Mucosa of stomach (tissue), 1 donor: ENCODE measurements at regions not wholly inside any gene's neighbourhood (a gene's known extent, or its start where the extent isn't known, plus 50 kb on each side); places are given as distances from the start of the nearest gene placed in this dataset.

Source experiments
- H3K27me3 ChIP-seq: one replicate; pipeline ENCODE4 v1.7.0; 2013; ENCODE audit warnings: mild to moderate bottlenecking, low read length; ENCODE audit not compliant: control insufficient read depth, insufficient read depth
- H3K36me3 ChIP-seq: one replicate; pipeline ENCODE4 v1.7.0; 2013; ENCODE audit warnings: low read length; ENCODE audit not compliant: control insufficient read depth, insufficient read depth
- H3K4me1 ChIP-seq: one replicate; pipeline ENCODE4 v1.7.0; 2013; ENCODE audit warnings: mild to moderate bottlenecking, low read length; ENCODE audit not compliant: control insufficient read depth, insufficient read depth
- H3K4me3 ChIP-seq: one replicate; pipeline ENCODE4 v1.7.0; 2013; ENCODE audit warnings: low read length
- H3K9ac ChIP-seq: one replicate; pipeline ENCODE4 v1.7.0; 2013; ENCODE audit warnings: mild to moderate bottlenecking, low read length, moderate library complexity
- H3K9me3 ChIP-seq: one replicate; pipeline ENCODE4 v1.7.0; 2013; ENCODE audit warnings: mild to moderate bottlenecking, low read length, moderate library complexity; ENCODE audit not compliant: control insufficient read depth
- donor health status: Pancreatic carcinoma.

DNA sequence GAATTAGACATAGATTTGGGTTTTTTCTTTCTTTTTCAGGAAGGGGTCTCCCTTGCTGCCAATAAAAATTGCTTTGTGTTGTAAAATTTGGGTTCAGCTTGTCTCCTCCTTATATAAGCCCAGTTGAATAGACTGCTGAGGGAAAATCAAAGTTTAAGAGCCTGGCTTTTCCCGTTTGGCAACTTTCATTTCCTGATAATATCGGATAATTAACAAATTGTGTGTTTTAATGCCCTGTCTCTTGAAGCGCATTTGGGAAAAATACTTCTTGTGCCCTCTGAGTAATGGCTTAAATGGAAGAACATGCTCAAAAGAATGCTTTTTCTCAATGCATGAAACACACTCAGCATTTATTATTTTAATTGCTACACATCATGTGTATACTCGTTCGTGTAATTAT is 198.0 kb upstream of the DCN start:
- no peaks in the 10 kb centered on the region for H3K27me3 ChIP-seq
- no peaks in the 10 kb centered on the region for H3K36me3 ChIP-seq
- no peaks in the 10 kb centered on the region for H3K9me3 ChIP-seq
- H3K4me3 ChIP-seq: no peak overlapping the region
- H3K4me1 ChIP-seq: no peaks in the 10 kb centered on the region
- no peak overlapping the region for H3K9ac ChIP-seq

DNA sequence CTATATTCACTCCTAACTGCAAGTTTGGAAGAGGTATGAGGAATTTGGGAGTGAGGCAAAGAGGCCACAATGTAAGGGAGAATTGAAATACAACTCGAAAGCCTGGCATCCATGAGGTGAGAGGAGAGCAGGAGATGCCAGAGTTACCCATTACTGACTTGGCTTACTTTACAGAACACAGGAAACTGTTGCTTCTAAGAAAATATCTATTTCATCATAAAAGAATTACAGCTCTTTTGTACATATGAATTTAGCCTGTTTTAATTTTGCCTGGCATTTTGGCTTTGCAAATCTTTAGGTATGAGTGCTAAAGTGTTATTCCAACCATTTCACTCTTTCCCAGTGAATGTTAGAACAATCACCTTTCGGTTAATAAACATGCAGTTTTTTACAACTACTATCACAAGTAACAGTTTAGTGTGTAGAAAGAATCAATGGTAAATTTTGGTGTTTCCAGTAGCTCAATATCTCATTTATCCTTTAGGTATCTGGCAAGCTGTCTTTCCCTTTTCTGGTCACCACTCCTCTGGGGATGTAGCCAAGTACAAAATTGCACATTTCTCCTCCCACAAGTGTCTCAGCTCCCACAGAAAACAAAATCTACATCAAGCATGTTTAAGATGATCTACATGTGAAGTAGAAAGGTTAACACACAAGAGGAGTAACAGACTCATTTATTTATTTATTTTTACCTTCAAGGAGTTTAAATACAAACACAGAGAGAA is 196.6 kb upstream of the DCN start:
- Histone ChIP-seq H3K4me1 (no peaks in the 10 kb centered on the region), H3K9me3 (no peaks in the 10 kb centered on the region), H3K4me3 (no peak overlapping the region)

DNA sequence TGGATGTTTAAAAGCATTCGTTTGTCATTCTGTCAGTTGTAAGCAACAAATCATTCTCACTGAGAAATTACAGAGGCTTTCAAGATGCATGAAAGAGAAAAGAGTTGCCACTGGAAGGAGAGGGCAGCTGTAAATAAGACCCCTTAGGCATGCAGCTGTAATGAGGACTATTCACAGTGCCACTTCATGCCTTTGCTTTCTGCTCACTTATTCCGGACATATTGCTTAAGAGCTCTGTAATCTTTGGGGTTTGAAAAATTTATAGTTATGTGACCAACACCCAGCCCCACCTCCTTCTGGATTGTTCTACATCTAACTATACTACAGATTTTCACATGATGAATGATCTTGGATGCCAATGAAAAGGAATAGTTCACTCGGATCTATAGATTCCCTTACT is 194.8 kb upstream of the DCN start:
- Histone ChIP-seq H3K36me3 (no peaks in the 10 kb centered on the region), H3K9me3 (no peaks in the 10 kb centered on the region), H3K9ac (no peak overlapping the region), H3K27me3 (no peaks in the 10 kb centered on the region), H3K4me1 (no peaks in the 10 kb centered on the region), H3K4me3 (no peak overlapping the region)

More for the DNA sequence above, 196.6 kb upstream of the DCN start:
- Histone ChIP-seq H3K9ac (no peak overlapping the region), H3K27me3 (no peaks in the 10 kb centered on the region), H3K36me3 (no peaks in the 10 kb centered on the region)

DNA sequence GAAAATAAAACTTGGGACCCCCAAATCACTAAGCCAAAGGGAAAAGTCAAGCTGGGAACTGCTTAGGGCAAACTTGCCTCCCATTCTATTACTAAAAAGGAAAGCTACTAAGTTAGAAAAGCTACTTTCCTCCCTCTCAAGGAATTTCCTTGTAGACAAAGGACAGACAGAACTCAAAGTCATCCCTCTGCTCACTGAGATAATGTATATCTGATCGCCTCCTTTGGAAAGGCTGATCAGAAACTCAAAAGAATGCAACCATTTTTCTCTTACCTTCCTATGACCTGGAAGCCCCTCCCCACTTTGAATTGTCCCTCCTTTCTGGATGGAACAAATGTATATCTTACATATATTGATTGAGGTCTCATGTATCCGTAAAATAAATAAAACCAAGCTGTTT is 190.5 kb upstream of the DCN start:
- Histone ChIP-seq H3K36me3 (no peaks in the 10 kb centered on the region), H3K4me3 (no peak overlapping the region), H3K9me3 (no peaks in the 10 kb centered on the region)

DNA sequence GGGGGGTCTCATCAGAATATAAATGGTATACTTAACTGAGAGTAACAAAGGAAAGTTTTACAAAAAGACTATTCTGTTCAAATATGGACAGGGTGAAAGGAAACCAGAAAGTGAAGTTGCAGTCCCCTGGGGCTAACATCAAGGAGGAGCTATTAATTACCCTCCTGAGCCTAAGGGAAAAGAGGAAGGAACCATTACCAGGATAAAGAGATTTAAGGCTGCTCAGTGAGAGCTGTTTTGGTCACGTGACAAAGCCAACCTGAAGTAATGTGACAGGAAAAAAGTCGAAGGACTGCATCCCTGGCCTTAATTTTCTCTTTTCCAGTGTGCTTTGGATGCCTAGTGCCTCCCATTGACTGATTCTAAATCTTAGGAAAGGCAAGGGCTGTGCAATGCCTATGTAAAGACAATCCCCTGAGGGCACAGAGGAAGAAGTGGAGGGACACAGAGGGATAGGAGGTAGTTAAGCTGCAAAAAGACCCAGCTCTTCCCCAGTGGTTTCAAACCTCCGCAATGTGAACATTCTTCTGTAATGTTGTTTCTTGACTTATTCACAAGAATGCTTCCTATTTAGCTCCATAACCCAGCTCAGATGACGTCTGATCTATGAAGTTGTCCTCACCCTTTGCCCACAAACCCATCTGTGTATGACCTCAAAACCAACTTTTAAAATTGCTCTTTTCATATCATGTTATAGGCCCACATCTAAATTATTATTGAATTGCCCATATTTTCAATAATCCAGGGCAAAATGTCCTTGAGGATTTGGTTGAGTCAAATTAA is 187.7 kb upstream of the DCN start:
- Histone ChIP-seq H3K4me3 (no peak overlapping the region), H3K9ac (no peak overlapping the region), H3K27me3 (no peaks in the 10 kb centered on the region), H3K9me3 (no peaks in the 10 kb centered on the region), H3K4me1 (no peaks in the 10 kb centered on the region), H3K36me3 (no peaks in the 10 kb centered on the region)

More for the DNA sequence above, 190.5 kb upstream of the DCN start:
- no peak overlapping the region for H3K9ac ChIP-seq
- no peaks in the 10 kb centered on the region for H3K27me3 ChIP-seq
- no peaks in the 10 kb centered on the region for H3K4me1 ChIP-seq

DNA sequence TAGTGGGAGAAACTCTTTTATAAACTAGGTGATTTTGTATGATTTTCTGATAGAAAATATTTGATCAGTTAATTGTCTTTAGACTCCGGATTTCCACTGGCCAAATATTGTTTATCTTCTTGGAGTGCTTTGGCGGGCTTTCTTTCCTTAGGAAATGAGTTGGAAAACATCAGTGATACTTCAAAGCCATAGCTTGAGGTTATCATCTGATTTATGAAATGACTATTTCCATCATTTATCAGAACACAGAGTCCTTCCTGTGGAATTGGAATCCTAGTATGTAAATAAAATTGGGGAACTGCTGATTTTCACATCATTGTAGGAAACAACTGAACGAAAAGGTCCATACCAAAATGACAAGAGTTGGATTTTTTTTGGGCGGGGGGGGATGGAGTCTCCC is 186.0 kb upstream of the DCN start:
- Histone ChIP-seq H3K36me3 (no peaks in the 10 kb centered on the region), H3K27me3 (no peaks in the 10 kb centered on the region), H3K9me3 (no peaks in the 10 kb centered on the region), H3K9ac (no peak overlapping the region), H3K4me1 (no peaks in the 10 kb centered on the region), H3K4me3 (no peak overlapping the region)

DNA sequence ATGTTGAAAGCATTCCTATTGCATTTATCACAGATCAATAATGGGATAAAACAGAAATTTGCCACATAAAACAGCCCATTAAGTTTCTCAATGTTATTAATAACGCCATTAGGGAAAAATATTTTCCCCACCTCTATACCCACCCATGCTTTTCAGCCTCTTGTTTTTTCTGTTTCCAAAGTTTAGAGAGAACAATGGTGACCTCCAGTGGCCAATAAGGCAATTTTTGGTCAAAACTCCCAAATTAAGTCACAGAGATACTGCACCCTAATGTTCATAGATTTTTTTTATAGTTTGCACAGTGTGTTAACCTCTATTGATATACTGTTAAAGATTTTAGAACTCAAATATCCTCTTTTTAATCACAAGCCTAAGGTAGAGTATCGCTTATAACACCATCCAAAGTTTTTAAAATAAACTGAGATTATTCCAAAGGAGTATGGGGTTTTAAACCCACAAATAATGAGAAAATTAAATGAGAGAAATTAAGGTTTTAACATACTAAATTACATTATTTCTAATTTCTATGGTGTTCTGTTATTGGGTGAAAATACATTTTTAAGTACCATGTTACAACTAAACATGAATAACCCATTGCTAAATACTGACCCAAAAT is 184.7 kb upstream of the DCN start:
- H3K9me3 ChIP-seq: no peaks in the 10 kb centered on the region
- no peaks in the 10 kb centered on the region for H3K36me3 ChIP-seq
- H3K4me1 ChIP-seq: no peaks in the 10 kb centered on the region
- H3K9ac ChIP-seq: no peak overlapping the region
- no peaks in the 10 kb centered on the region for H3K27me3 ChIP-seq
- no peak overlapping the region for H3K4me3 ChIP-seq

DNA sequence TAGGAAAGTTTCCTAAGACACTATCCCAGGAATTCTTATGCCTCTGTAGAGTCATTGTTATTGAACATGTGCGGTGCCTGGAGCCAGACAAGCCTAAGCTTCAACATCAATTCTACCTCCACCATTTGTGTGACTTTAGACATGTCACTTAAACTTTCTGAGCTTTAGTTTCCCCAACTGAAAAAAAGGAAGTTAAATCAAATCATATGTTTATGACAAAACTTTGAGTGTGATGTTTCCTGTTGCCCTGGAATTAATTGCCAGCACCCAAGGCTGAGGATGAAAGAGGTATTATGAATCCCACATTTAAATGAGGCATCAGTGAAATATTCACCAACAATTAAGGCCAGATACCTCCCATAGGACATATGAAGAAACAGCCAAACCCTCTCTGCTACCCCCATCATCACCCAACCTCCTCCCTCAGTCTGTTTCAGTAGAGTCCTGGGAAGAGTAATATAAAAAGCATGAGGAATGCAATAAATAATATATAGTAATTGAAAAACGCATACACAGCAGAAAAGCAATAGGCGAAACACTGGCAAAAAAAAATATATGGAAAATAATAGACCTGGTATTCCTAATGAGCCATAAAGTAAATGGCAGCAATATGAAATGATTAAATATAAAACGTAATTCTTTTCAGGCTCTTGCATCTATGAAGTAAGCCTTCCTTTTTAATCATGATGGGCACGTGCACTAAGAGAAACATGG is 182.0 kb upstream of the DCN start:
- no peaks in the 10 kb centered on the region for H3K4me1 ChIP-seq
- H3K27me3 ChIP-seq: no peaks in the 10 kb centered on the region
- H3K36me3 ChIP-seq: no peaks in the 10 kb centered on the region
- no peaks in the 10 kb centered on the region for H3K9me3 ChIP-seq
- H3K9ac ChIP-seq: no peak overlapping the region
- no peak overlapping the region for H3K4me3 ChIP-seq

DNA sequence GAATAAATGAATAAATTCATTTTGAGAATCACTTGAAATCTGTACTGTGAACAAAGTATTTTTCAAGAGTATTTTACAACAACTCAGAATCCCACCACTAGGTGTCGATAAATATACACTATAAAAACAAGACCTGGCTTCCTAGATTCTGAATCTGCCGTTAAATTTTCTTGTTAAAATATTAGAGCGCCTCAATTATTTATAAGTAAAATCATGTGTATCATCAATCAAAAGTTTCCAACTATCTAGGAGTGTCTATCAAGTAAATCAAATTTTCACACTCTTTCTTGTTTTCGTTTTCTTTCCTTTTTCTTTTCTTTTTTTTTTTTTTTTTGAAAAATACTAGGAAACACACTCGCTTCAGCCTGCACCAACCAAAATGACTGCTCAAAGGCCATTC is 179.2 kb upstream of the DCN start:
- Histone ChIP-seq H3K4me1 (peaks cover 11% of the 10 kb centered on the region), H3K27me3 (no peaks in the 10 kb centered on the region), H3K4me3 (no peak overlapping the region), H3K9me3 (no peaks in the 10 kb centered on the region), H3K9ac (no peak overlapping the region), H3K36me3 (no peaks in the 10 kb centered on the region)

DNA sequence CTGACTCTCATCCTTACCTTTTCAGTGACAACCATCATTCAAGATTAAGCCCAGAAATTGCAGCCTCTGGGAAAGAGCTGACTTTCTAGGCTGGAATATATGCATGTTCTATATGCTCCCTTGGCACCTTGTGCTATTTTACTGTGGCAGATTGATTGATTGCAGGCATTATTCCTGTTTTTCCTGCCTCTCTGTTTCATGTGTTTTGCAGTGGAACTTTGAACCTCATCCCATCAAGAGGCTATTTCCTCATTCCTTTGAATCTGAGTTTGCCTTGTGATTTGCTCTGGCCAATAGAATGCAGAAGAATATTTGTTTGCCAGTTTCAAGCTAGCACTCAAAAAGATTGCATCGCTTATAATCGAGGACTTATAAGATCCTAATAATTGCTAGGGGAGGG is 174.8 kb upstream of the DCN start:
- Histone ChIP-seq H3K9ac (no peak overlapping the region), H3K9me3 (no peaks in the 10 kb centered on the region), H3K4me1 (peaks cover 13% of the 10 kb centered on the region), H3K36me3 (no peaks in the 10 kb centered on the region), H3K4me3 (no peak overlapping the region), H3K27me3 (no peaks in the 10 kb centered on the region)

DNA sequence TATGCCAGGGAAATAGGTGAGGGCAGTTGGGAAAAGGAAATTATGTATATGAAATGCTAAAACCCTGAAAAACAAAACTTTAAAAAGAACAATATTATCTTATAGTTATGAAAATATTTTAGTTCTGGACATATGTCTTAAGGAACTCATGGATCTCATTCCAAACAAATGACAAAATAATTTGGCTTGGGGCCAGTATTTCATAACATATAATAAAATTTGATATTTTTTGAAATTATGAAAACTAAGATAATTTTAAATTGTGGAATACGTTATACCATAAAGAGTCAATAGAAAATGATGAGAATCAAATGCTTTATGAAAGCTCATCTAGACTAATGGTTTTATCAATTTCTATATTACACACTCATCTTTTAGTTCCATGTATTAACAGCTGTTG is 173.8 kb upstream of the DCN start:
- Histone ChIP-seq H3K4me1 (peaks cover 13% of the 10 kb centered on the region), H3K9me3 (no peaks in the 10 kb centered on the region), H3K27me3 (no peaks in the 10 kb centered on the region), H3K4me3 (no peak overlapping the region), H3K9ac (no peak overlapping the region), H3K36me3 (no peaks in the 10 kb centered on the region)
